ENCODE measurements at regions not wholly inside any gene's neighbourhood (a gene's known extent, or its start where the extent isn't known, plus 50 kb on each side); places are given as distances from the start of the nearest gene placed in this dataset.

DNA sequence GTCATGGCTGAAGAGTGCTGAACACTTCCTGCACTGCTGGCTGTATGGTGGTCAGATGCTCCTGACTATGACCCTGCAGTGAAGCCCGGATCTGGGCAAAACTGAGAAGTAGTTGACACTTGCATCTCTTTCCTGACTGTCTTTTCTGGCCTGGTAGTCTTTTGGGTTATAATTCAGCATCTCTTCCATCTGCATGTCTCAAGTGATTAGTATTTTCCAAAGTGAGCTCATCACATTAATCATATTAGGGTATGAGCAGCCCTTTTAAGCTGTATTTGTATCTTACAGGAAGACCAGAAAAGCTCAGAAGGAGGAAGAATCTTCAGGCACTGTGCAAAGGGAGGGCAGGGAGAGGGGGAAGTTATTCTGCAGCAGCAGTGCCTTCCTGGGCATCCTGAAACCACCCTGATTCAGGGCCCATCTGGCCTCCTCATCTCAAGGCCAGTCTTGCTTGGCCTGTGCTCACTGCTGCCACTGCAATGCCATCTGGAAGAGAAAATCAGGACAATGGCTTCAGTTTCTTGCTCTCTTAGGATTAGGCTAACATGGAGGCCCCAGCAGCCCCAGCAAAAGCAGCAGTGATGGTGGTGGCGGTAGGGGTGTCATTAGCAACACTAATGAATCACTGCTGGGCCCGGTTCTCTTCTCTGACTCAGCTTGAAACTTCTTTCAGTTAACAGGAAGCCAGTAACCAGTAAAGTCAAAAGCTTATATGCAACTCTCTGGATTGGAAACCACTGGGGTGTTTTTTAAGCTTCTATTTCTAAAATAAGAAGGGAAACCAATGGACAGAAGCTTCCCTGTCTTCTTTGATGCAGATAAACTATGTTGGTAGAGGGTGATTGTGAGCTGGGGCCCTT, 63.3 kb upstream of the WDR26 start:
- Histone ChIP-seq H3K27ac (peak overlapping the region; percentile 75), H3K4me1 (peaks cover 29% of the 10 kb centered on the region), H3K4me3 (no peak overlapping the region), H3K9me3 (no peaks in the 10 kb centered on the region), H3K36me3 (no peaks in the 10 kb centered on the region), H3K27me3 (no peaks in the 10 kb centered on the region)
- ATAC-seq, result peak; percentile 71
- no peak for DNase-seq
- intact Hi-C loops (cut with DNase I), result no loop called here
- TF ChIP-seq, protein P1, sequence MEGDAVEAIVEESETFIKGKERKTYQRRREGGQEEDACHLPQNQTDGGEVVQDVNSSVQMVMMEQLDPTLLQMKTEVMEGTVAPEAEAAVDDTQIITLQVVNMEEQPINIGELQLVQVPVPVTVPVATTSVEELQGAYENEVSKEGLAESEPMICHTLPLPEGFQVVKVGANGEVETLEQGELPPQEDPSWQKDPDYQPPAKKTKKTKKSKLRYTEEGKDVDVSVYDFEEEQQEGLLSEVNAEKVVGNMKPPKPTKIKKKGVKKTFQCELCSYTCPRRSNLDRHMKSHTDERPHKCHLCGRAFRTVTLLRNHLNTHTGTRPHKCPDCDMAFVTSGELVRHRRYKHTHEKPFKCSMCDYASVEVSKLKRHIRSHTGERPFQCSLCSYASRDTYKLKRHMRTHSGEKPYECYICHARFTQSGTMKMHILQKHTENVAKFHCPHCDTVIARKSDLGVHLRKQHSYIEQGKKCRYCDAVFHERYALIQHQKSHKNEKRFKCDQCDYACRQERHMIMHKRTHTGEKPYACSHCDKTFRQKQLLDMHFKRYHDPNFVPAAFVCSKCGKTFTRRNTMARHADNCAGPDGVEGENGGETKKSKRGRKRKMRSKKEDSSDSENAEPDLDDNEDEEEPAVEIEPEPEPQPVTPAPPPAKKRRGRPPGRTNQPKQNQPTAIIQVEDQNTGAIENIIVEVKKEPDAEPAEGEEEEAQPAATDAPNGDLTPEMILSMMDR (IDR thresholded peaks at IDR 0.05), result no peak

DNA sequence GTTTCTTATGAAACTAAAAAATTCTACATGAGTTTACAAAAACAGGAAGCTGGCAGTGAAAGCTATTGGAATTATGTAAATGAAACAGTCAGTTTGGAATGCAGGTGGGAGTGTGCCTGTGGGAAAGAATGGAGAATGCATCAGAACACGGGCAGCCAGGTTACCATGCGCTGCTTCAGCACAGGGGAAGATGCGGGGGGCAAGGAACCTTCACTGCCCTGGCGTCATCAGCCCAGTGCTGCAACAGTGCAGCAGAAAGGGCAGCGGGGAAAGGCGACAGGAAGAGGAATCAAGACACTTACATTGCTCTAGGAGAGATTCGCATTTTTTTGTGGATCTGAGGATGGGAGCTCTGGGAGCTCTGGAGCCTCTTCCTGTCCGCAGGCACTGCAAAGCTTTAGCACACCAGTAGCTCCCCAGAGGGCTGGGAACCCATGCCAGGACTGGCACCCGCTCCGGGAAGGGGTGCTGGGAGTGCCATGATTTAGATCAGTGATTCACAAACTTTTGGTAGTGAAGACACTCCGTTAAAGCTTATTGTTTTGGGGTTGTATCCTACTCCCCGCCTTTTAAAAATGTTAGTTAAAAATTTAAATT, 64.1 kb upstream of the WDR26 start:
- no peaks in the 10 kb centered on the region for H3K27me3 ChIP-seq
- TF ChIP-seq, protein P1 (IDR thresholded peaks at IDR 0.05), result no peak
- no peak overlapping the region for H3K4me3 ChIP-seq
- peak; percentile 4 for ATAC-seq
- no peak for DNase-seq
- intact Hi-C loops (cut with DNase I), result no loop called here
- no peaks in the 10 kb centered on the region for H3K36me3 ChIP-seq
- peaks cover 36% of the 10 kb centered on the region for H3K4me1 ChIP-seq
- peak overlapping the region; percentile 75 for H3K27ac ChIP-seq
- no peaks in the 10 kb centered on the region for H3K9me3 ChIP-seq

DNA sequence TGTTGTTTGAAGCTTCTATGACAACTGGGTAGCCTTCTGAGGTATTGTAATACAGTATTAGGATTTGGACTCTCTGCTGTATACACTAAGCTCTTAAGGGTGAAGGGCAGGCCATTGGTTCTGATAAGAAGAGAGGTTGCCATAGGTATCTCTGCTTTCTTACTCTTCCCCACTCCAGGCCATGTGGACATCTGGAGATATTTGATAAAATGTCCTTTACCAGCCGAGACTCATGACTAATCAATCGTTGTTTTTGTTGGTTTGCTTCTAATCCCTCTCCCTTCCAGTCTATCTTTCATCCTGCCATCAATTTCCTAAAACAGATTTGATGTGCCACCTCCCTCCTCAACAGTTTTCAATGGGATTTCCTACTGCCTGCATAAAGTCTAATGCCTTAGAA, 64.6 kb upstream of the WDR26 start:
- ATAC-seq (no peak), DNase-seq (no peak)
- Histone ChIP-seq H3K36me3 (no peaks in the 10 kb centered on the region), H3K27ac (peak overlapping the region; percentile 75), H3K4me3 (no peak overlapping the region), H3K27me3 (no peaks in the 10 kb centered on the region), H3K9me3 (no peaks in the 10 kb centered on the region), H3K4me1 (peaks cover 41% of the 10 kb centered on the region)
- intact Hi-C loops (cut with DNase I), result no loop called here
- TF ChIP-seq, protein P1 (IDR thresholded peaks at IDR 0.05), result no peak

DNA sequence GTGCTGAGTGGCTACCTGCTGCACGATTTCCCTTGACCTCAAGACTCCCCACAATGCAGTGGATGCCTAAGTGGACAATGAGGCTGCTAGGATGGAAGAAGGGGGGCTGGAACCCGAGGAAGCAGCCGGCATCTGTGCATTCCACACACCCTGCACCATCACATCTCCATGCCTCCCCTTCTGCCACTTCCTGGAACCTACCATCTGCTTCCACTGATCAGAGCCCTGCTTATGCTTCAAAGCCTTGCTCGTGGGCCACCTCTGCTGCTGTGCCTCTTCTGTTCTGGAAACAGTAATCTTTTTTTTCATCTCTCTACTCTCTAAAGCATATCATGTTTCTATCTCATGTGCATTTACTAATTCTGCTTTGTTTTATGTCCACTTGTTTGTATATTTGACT, 66.2 kb upstream of the WDR26 start:
- H3K9me3 ChIP-seq, result no peaks in the 10 kb centered on the region
- intact Hi-C loops (cut with DNase I), result no loop called here
- H3K4me3 ChIP-seq, result no peak overlapping the region
- DNase-seq (no peak), ATAC-seq (no peak)
- H3K27me3 ChIP-seq, result no peaks in the 10 kb centered on the region
- TF ChIP-seq, protein P1 (IDR thresholded peaks at IDR 0.05), result no peak
- peaks cover 42% of the 10 kb centered on the region for H3K4me1 ChIP-seq
- no peaks in the 10 kb centered on the region for H3K36me3 ChIP-seq
- no peak overlapping the region for H3K27ac ChIP-seq

DNA sequence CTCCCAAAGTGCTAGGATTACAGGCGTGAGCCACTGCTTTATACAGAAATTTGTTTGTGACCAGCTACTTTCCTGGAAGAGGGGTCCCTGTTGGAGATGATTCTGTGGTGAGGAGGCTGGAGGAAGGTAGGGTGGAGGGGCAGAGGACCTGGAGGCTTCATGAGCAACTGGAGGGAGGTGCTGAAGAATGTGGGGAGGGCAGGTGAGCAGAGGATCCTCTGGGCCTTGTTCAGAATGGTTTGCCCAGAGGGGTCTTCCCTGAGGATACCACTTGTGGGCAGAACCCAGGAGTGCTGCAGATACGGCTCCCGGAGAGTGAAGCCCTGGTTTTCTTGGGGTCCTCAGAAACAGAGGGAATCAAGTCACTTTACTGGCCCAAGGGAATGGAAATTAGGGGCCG, 67.2 kb upstream of the WDR26 start:
- Histone ChIP-seq H3K4me1 (peaks cover 42% of the 10 kb centered on the region), H3K9me3 (no peaks in the 10 kb centered on the region), H3K27me3 (no peaks in the 10 kb centered on the region), H3K27ac (no peak overlapping the region), H3K4me3 (no peak overlapping the region), H3K36me3 (no peaks in the 10 kb centered on the region)
- DNase-seq, result no peak
- TF ChIP-seq, protein P1 (IDR thresholded peaks at IDR 0.05), result no peak
- no peak for ATAC-seq
- intact Hi-C loops (cut with DNase I), result no loop called here

All from upper lobe of right lung (tissue), 1 donor.